Stimulated activated naive CD8-positive, alpha-beta T cell treated with anti-CD3 and anti-CD28 coated beads, Interleukin-15, amount 100 ng/mL, for 72 hours (primary cell): ENCODE measurements at regions not wholly inside any gene's neighbourhood (a gene's known extent, or its start where the extent isn't known, plus 50 kb on each side); places are given as distances from the start of the nearest gene placed in this dataset.

Source experiments
- ATAC-seq: fragments of 150-1000 bp; cut with Tn5 transposase; 2 replicates; pipeline ENCODE4 v1.10.0; 2021; ENCODE audit warnings: mild to moderate bottlenecking, moderate library complexity
- DNase-seq, 2 donors: peaks; one replicate each; pipeline ENCODE4 v3.0.0; 2021 to 2022
- H3K27ac Mint-ChIP-seq, 2 donors: one replicate each; pipeline ENCODE4 v1.8.0; 2022; ENCODE audit warnings: mild to moderate bottlenecking in 2 of 2, mixed read lengths in 2 of 2, moderate library complexity in 2 of 2
- H3K27me3 Mint-ChIP-seq: one replicate; pipeline ENCODE4 v1.8.0; 2022; ENCODE audit warnings: mixed read lengths
- H3K4me1 Mint-ChIP-seq: one replicate; pipeline ENCODE4 v1.8.0; 2022; ENCODE audit warnings: mild to moderate bottlenecking, mixed read lengths
- H3K4me3 Mint-ChIP-seq, 2 donors: one replicate each; pipeline ENCODE4 v1.8.0; 2022; ENCODE audit warnings: mild to moderate bottlenecking in 2 of 2, mixed read lengths in 2 of 2, moderate library complexity in 1 of 2
- H3K9me3 Mint-ChIP-seq, 2 donors: one replicate each; pipeline ENCODE4 v1.8.0; 2022; ENCODE audit warnings: mixed read lengths in 2 of 2

DNA sequence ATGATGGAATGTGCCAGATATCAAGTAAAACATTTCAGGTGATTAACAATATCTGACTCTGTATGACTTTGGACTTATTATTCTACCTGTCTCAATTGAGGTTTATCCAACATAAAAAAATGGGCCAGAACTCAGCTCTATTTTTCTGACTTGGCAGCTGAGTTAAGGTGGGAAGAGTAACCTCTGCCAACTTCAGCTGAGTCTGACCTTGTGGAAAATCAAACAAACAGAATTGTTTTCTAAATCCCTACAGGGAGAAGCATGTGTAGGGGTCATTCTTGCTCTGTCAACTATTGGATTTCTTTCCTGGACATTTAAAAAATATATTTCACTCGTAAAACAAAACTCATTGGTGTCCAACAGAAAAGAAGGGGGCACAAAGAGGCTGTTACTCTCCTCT, 139.4 kb upstream of the TLR4 start:
- DNase-seq = no peak
- ATAC-seq = no peak
- Mint-ChIP-seq H3K27ac (no peak overlapping the region), H3K27me3 (no peaks in the 10 kb centered on the region), H3K9me3 (peaks cover 0 to 9% of the 10 kb centered on the region in 2 donors), H3K4me1 (no peaks in the 10 kb centered on the region), H3K4me3 (no peak overlapping the region)

DNA sequence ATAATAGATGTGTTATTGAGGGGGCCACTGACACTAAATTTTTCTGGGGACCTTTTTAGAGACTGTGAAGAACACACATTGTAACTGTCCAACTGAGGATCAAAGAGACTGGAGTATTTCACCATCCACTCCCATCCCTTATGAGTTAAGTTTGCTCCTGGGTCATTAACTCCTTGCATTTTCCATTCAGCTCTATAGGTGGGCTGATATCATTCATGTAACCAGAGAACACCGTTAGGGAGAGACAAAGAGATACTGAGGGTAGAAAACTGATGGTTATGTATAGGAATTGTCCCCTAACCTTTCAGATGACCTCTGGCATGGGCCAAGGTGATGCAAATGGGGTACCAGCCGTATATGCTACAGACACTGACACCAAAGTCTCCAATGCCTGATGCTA, 142.4 kb upstream of the TLR4 start:
- Mint-ChIP-seq H3K27me3 (no peaks in the 10 kb centered on the region), H3K4me1 (no peaks in the 10 kb centered on the region), H3K27ac (no peak overlapping the region), H3K4me3 (no peak overlapping the region), H3K9me3 (peaks cover 0 to 9% of the 10 kb centered on the region in 2 donors)
- no peak for ATAC-seq
- DNase-seq = no peak

DNA sequence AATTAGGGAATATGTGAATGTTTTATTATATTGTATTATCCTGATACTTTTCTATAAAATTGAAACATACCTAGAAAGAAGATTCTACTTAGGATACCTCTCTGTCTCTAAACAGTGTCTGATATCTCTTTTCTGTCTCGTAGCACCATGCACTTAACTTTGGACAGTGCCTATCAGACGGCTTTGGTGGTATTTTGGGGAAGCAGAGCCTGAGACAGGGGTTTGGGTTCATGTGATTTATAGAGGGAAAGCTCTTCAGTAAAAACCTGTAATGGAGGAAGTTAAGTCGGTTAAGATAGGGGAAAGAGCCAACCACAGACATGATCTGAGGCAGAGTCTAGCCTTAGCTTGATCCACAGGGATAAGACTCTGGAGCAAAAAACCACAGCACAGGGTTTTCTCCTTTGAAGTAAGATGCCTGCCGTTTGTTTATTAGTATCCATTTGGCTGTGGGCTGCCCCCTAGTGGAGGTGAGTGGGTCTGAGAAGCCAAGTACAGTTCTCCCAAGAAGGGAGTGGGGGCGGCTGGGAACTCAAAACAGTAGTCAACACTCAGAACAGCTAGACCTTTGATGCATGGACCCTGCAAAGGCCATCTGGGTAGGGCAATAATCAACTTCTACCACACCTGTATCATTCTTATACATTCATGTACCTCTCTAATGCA, 141.2 kb upstream of the ASTN2 start:
- no peak overlapping the region for H3K27ac Mint-ChIP-seq
- no peak for ATAC-seq
- no peak overlapping the region for H3K4me3 Mint-ChIP-seq
- H3K4me1 Mint-ChIP-seq = no peaks in the 10 kb centered on the region
- DNase-seq = peak; percentile 12 to 19
- H3K27me3 Mint-ChIP-seq = peaks cover 7% of the 10 kb centered on the region
- H3K9me3 Mint-ChIP-seq = no peaks in the 10 kb centered on the region

DNA sequence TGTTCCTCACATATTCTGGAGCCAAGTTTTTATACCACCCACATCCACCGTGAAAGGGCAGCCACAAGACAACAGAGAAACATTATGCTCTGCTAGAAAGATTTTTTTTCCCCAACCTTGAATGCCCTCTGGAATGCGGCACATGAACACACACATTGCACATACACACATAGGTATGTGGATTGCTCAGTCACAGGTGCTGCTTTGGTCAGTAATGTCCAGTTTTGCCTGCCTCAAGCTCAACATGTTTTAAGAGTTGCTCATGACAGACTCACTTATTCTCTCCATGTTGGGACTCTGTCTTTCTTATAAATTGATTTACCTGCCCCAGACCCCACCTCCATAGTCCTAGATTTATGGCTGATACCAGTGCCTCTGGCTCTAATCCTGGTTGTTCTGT, 138.0 kb upstream of the ASTN2 start:
- no peak for ATAC-seq
- DNase-seq = no peak
- H3K27ac Mint-ChIP-seq = no peak overlapping the region
- H3K9me3 Mint-ChIP-seq = no peaks in the 10 kb centered on the region
- no peak overlapping the region for H3K4me3 Mint-ChIP-seq
- H3K27me3 Mint-ChIP-seq = peaks cover 7% of the 10 kb centered on the region
- H3K4me1 Mint-ChIP-seq = no peaks in the 10 kb centered on the region

- no peak for ATAC-seq
- Mint-ChIP-seq H3K27ac (no peak overlapping the region), H3K4me3 (no peak overlapping the region), H3K9me3 (no peaks in the 10 kb centered on the region), H3K27me3 (peaks cover 7% of the 10 kb centered on the region), H3K4me1 (peaks cover 5% of the 10 kb centered on the region)
- DNase-seq = no peak
Measured at GRCh38 chr9:117551171-117551570, 136.3 kb upstream of the ASTN2 start.

GRCh38 chr9:117549444-117549843, 134.6 kb upstream of the ASTN2 start:
- no peaks in the 10 kb centered on the region for H3K9me3 Mint-ChIP-seq
- H3K27ac Mint-ChIP-seq = no peak overlapping the region
- peaks cover 7% of the 10 kb centered on the region for H3K27me3 Mint-ChIP-seq
- H3K4me3 Mint-ChIP-seq = no peak overlapping the region
- H3K4me1 Mint-ChIP-seq = peaks cover 5% of the 10 kb centered on the region
- ATAC-seq (no peak), DNase-seq (no peak)

DNA sequence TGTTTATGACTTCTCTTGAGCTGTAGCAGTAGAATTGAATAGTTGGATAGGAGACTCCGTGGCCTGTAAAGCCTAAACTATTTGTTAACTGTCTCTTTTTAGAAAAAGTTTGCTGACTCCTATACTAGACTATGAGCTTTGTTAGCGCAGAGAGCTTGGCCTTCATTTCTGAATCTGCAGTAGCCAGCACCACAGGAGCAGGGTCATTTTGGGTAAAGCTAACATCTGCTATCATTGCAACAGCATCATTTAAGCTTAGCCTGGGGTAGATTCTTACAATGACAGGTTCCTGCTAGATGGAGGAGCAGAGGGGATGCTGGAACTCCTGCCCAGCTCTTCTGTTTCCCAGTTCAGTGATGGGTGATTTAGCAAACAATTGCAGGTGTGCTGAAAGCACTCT, 133.7 kb upstream of the ASTN2 start:
- Mint-ChIP-seq H3K27ac (no peak overlapping the region), H3K4me1 (peaks cover 5% of the 10 kb centered on the region), H3K27me3 (peaks cover 7% of the 10 kb centered on the region), H3K4me3 (no peak overlapping the region), H3K9me3 (no peaks in the 10 kb centered on the region)
- DNase-seq (no peak), ATAC-seq (no peak)

- DNase-seq (no peak), ATAC-seq (no peak)
- Mint-ChIP-seq H3K27me3 (peaks cover 6% of the 10 kb centered on the region), H3K4me3 (no peak overlapping the region), H3K4me1 (peaks cover 5% of the 10 kb centered on the region), H3K9me3 (no peaks in the 10 kb centered on the region), H3K27ac (no peak overlapping the region)
Measured at GRCh38 chr9:117547904-117548303, 133.0 kb upstream of the ASTN2 start.

- H3K4me3 Mint-ChIP-seq = peak overlapping the region in 1 of 2 donors; percentile 6
- no peaks in the 10 kb centered on the region for H3K9me3 Mint-ChIP-seq
- peaks cover 5% of the 10 kb centered on the region for H3K4me1 Mint-ChIP-seq
- peak in 1 of 2 donors; percentile 10 for DNase-seq
- H3K27me3 Mint-ChIP-seq = no peaks in the 10 kb centered on the region
- H3K27ac Mint-ChIP-seq = no peak overlapping the region
- peak; percentile 70 for ATAC-seq
Measured at GRCh38 chr9:117546894-117547678, 132.2 kb upstream of the ASTN2 start.

- ATAC-seq (no peak), DNase-seq (no peak)
- no peak overlapping the region for H3K4me3 Mint-ChIP-seq
- no peaks in the 10 kb centered on the region for H3K9me3 Mint-ChIP-seq
- peaks cover 5% of the 10 kb centered on the region for H3K4me1 Mint-ChIP-seq
- no peaks in the 10 kb centered on the region for H3K27me3 Mint-ChIP-seq
- H3K27ac Mint-ChIP-seq = no peak overlapping the region
Measured at GRCh38 chr9:117545846-117546245, 131.0 kb upstream of the ASTN2 start.

GRCh38 chr9:117543089-117543488, 128.2 kb upstream of the ASTN2 start:
- Mint-ChIP-seq H3K4me3 (no peak overlapping the region), H3K27ac (no peak overlapping the region)

DNA sequence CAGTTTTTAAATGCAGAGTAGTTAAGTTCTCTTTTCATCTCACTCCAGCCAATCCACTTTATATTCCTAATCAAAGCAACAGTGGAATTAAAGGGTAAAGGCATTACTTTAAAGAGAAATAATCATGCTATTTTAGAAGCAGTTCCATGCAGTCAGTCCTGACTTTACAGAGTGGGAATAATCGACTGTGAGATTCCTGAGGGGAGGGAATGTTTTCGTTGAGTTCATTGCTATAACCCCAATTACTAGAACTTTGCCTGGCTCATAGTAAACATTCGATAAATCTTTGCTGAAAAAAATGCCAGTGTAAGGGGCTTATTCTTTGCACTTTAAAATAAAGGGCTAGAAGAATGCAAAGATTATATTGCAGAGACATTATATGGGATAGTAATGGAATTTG, 127.2 kb upstream of the ASTN2 start:
- H3K27ac Mint-ChIP-seq = no peak overlapping the region

More at GRCh38 chr9:117543089-117543488, 128.2 kb upstream of the ASTN2 start:
- H3K4me1 Mint-ChIP-seq = peaks cover 5% of the 10 kb centered on the region
- no peaks in the 10 kb centered on the region for H3K9me3 Mint-ChIP-seq
- no peak for DNase-seq
- no peaks in the 10 kb centered on the region for H3K27me3 Mint-ChIP-seq
- ATAC-seq = no peak

DNA sequence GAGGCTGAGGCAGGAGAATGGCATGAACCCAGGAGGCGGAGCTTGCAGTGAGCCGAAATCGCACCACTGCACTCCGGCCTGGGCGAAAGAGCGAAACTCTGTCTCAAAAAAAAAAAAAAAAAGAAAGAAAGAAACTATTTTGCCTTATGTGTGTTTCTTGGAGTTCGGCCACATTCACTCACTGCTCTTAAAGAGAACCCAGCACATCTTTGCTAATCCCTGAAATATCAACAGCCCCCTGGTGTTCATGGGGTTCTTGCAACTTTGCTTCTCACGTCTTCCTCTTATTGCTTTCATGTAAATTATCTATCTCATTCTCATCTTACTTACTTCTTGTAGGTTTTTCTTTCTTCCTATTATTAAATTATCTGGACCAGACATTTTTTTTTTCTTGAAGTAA, 126.3 kb upstream of the ASTN2 start:
- no peaks in the 10 kb centered on the region for H3K27me3 Mint-ChIP-seq
- H3K9me3 Mint-ChIP-seq = no peaks in the 10 kb centered on the region
- no peak for DNase-seq
- no peak overlapping the region for H3K4me3 Mint-ChIP-seq
- ATAC-seq = no peak
- H3K4me1 Mint-ChIP-seq = no peaks in the 10 kb centered on the region
- no peak overlapping the region for H3K27ac Mint-ChIP-seq

More for the DNA sequence above, 127.2 kb upstream of the ASTN2 start:
- Mint-ChIP-seq H3K4me3 (no peak overlapping the region), H3K9me3 (no peaks in the 10 kb centered on the region), H3K4me1 (peaks cover 5% of the 10 kb centered on the region), H3K27me3 (no peaks in the 10 kb centered on the region)
- ATAC-seq (no peak), DNase-seq (no peak)

DNA sequence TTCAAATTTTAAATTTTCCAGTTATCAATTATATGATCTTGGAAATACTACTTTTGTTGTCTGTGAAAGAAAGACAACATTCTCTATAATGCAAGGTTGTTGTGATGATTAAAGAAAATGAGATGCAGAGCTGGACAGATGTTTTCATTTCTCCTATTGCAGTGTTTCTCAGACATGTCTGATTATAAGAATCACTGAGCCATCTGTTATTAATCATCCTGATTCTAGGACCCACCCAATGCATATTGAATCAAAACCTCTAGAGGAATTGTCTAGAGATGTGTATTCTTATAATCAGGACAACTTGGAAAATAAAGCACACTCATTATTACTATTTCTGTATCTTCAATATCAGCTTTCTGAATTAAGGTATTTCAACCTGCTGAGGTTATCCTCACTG, 121.1 kb upstream of the ASTN2 start:
- no peak overlapping the region for H3K4me3 Mint-ChIP-seq
- H3K9me3 Mint-ChIP-seq = no peaks in the 10 kb centered on the region
- H3K27ac Mint-ChIP-seq = no peak overlapping the region
- H3K4me1 Mint-ChIP-seq = no peaks in the 10 kb centered on the region
- DNase-seq = no peak
- H3K27me3 Mint-ChIP-seq = no peaks in the 10 kb centered on the region
- no peak for ATAC-seq

- Mint-ChIP-seq H3K9me3 (no peaks in the 10 kb centered on the region), H3K4me3 (no peak overlapping the region), H3K27ac (no peak overlapping the region), H3K4me1 (no peaks in the 10 kb centered on the region), H3K27me3 (no peaks in the 10 kb centered on the region)
- DNase-seq (no peak), ATAC-seq (no peak)
Measured at GRCh38 chr9:117535434-117535833, 120.6 kb upstream of the ASTN2 start.

GRCh38 chr9:117528225-117528624, 113.4 kb upstream of the ASTN2 start:
- Mint-ChIP-seq H3K27me3 (no peaks in the 10 kb centered on the region), H3K4me3 (no peak overlapping the region), H3K4me1 (no peaks in the 10 kb centered on the region), H3K27ac (no peak overlapping the region), H3K9me3 (no peaks in the 10 kb centered on the region)
- DNase-seq (no peak), ATAC-seq (no peak)
